Neural cell (in vitro differentiated cells): ENCODE measurements at regions not wholly inside any gene's neighbourhood (a gene's known extent, or its start where the extent isn't known, plus 50 kb on each side); places are given as distances from the start of the nearest gene placed in this dataset.

Experiments
- H2AFZ ChIP-seq: fragments of 200-600, 300-800 bp; sonication (generic), shearing (Covaris generic); 2 replicates; pipeline ENCODE4 v1.6.0; 2014; ENCODE audit warnings: low read depth, mild to moderate bottlenecking, antibody characterized with exemption, low read length, moderate library complexity
- H3F3A ChIP-seq: fragments of 200-600 bp; shearing (Covaris generic); 2 replicates; pipeline ENCODE4 v1.6.1; 2016; ENCODE audit warnings: mild to moderate bottlenecking, moderate library complexity, mixed read lengths, antibody characterized with exemption, low read length; ENCODE audit not compliant: insufficient read depth, poor library complexity, severe bottlenecking
- H3K27ac ChIP-seq: fragments of 200-600, 300-800 bp; sonication (generic), shearing (Covaris generic); 2 replicates; pipeline ENCODE4 v1.5.1; 2014; ENCODE audit warnings: mild to moderate bottlenecking, low read length, moderate library complexity
- H3K27me3 ChIP-seq: fragments of 300-800, 200-600 bp; sonication (generic), shearing (Covaris generic); 2 replicates; pipeline ENCODE4 v1.6.0; 2014; ENCODE audit warnings: mild to moderate bottlenecking, low read depth, low read length, moderate library complexity; ENCODE audit not compliant: insufficient read depth
- H3K36me3 ChIP-seq: fragments of 300-800, 200-600 bp; sonication (generic), shearing (Covaris generic); 2 replicates; pipeline ENCODE4 v1.5.1; 2014; ENCODE audit warnings: mild to moderate bottlenecking, antibody characterized with exemption, low read length, moderate library complexity; ENCODE audit not compliant: insufficient read depth
- H3K4me2 ChIP-seq: fragments of 300-800, 200-600 bp; sonication (generic), shearing (Covaris generic); 2 replicates; pipeline ENCODE4 v1.6.0; 2014; ENCODE audit warnings: mild to moderate bottlenecking, low read length
- H3K4me3 ChIP-seq: fragments of 300-800, 200-600 bp; sonication (generic), shearing (Covaris generic); 2 replicates; pipeline ENCODE4 v1.5.1; 2014; ENCODE audit warnings: mild to moderate bottlenecking, low read length, moderate library complexity
- H3K79me2 ChIP-seq: fragments of 200-600 bp; shearing (Covaris generic); replicated peaks from 2 replicates; pipeline ENCODE4 v1.6.0; 2014; ENCODE audit warnings: mild to moderate bottlenecking, low read length, moderate library complexity; ENCODE audit not compliant: insufficient read depth
- H3K9ac ChIP-seq: fragments of 300-800, 200-600 bp; sonication (generic), shearing (Covaris generic); 2 replicates; pipeline ENCODE4 v1.6.1; 2016; ENCODE audit warnings: mild to moderate bottlenecking, low read length, mixed read lengths
- H3K9me2 ChIP-seq: fragments of 200-600 bp; shearing (Covaris generic); 2 replicates; pipeline ENCODE4 v1.6.1; 2016; ENCODE audit warnings: mild to moderate bottlenecking, low read length, mixed read lengths; ENCODE audit not compliant: insufficient read depth
- H3K9me3 ChIP-seq: fragments of 200-600, 300-800 bp; sonication (generic), shearing (Covaris generic); 2 replicates; pipeline ENCODE4 v1.6.1; 2016; ENCODE audit warnings: mild to moderate bottlenecking, mixed run types, low read length, moderate library complexity, mixed read lengths
- H4K20me1 ChIP-seq: fragments of 200-600 bp; shearing (Covaris generic); 2 replicates; pipeline ENCODE4 v1.6.1; 2016; ENCODE audit warnings: mild to moderate bottlenecking, mixed run types; ENCODE audit not compliant: insufficient read depth
- CTCF ChIP-seq: fragments of 450-650 bp; IDR thresholded peaks from 2 replicates; pipeline ENCODE4 v1.5.1; 2014; ENCODE audit warnings: antibody characterized with exemption, mild to moderate bottlenecking, moderate library complexity; ENCODE audit not compliant: poor library complexity, severe bottlenecking
- EP300 ChIP-seq: fragments of 450-650 bp; conservative IDR thresholded peaks from 2 replicates; pipeline ENCODE4 v1.6.1; 2014; ENCODE audit warnings: antibody characterized with exemption, mild to moderate bottlenecking, moderate library complexity; ENCODE audit not compliant: poor library complexity, severe bottlenecking
- EZH2 ChIP-seq: fragments of 200-600, 300-800 bp; shearing (Covaris generic), sonication (generic); IDR thresholded peaks from 2 replicates; pipeline ENCODE4 v1.6.1; 2014; ENCODE audit warnings: antibody characterized with exemption, low read length, borderline replicate concordance, mild to moderate bottlenecking; ENCODE audit not compliant: insufficient read depth, poor library complexity, severe bottlenecking
- MXI1 ChIP-seq: fragments of 450-650 bp; conservative IDR thresholded peaks from 2 replicates; pipeline ENCODE4 v1.6.1; 2014; ENCODE audit warnings: antibody characterized with exemption, mild to moderate bottlenecking; ENCODE audit not compliant: poor library complexity, severe bottlenecking
- POLR2AphosphoS5 ChIP-seq: IDR thresholded peaks from 2 replicates; pipeline ENCODE4 v1.6.1; 2012
- RAD21 ChIP-seq: fragments of 450-650 bp; conservative IDR thresholded peaks from 2 replicates; pipeline ENCODE4 v1.6.1; 2014; ENCODE audit warnings: antibody characterized with exemption, mild to moderate bottlenecking, moderate library complexity
- REST ChIP-seq: IDR thresholded peaks from 2 replicates; pipeline ENCODE4 v1.6.1; 2012; ENCODE audit warnings: borderline replicate concordance
- SMC3 ChIP-seq: fragments of 450-650 bp; conservative IDR thresholded peaks from 2 replicates; pipeline ENCODE4 v1.6.1; 2014; ENCODE audit warnings: antibody characterized with exemption, mild to moderate bottlenecking, moderate library complexity; ENCODE audit not compliant: poor library complexity
- TAF1 ChIP-seq: IDR thresholded peaks from 2 replicates; pipeline ENCODE4 v1.6.1; 2012; ENCODE audit warnings: low read depth

- Histone ChIP-seq H3K79me2 (no peaks in the 10 kb centered on the region), H3K27ac (no peak overlapping the region), H4K20me1 (no peaks in the 10 kb centered on the region), H3K4me3 (no peak overlapping the region), H3K4me2 (no peak overlapping the region), H3K36me3 (no peaks in the 10 kb centered on the region), H3K27me3 (no peaks in the 10 kb centered on the region), H3K9ac (no peak overlapping the region), H3K9me3 (no peaks in the 10 kb centered on the region), H2AFZ (no peak overlapping the region), H3K9me2 (no peaks in the 10 kb centered on the region), H3F3A (no peaks in the 10 kb centered on the region)
- no peak for TF ChIP-seq SMC3
- no peak for TF ChIP-seq CTCF
- no peak for TF ChIP-seq EP300
- no peak for TF ChIP-seq POLR2AphosphoS5
- TF ChIP-seq TAF1 = no peak
- no peak for TF ChIP-seq RAD21
- no peak for TF ChIP-seq MXI1
- no peak for TF ChIP-seq REST
- TF ChIP-seq EZH2 = no peak
Measured at GRCh38 chr6:82072751-82073150, 174.8 kb downstream of the IBTK start.

GRCh38 chr6:82072121-82072521 is 175.4 kb downstream of the IBTK start:
- Histone ChIP-seq H2AFZ (no peak overlapping the region), H4K20me1 (no peaks in the 10 kb centered on the region), H3K27me3 (no peaks in the 10 kb centered on the region), H3K27ac (no peak overlapping the region), H3K4me3 (no peak overlapping the region), H3K79me2 (no peaks in the 10 kb centered on the region), H3F3A (no peaks in the 10 kb centered on the region), H3K36me3 (no peaks in the 10 kb centered on the region), H3K9me2 (no peaks in the 10 kb centered on the region), H3K9ac (no peak overlapping the region), H3K4me2 (no peak overlapping the region), H3K9me3 (no peaks in the 10 kb centered on the region)
- TF ChIP-seq RAD21 = no peak
- no peak for TF ChIP-seq MXI1
- no peak for TF ChIP-seq CTCF
- TF ChIP-seq EZH2 = no peak
- no peak for TF ChIP-seq POLR2AphosphoS5
- no peak for TF ChIP-seq EP300
- TF ChIP-seq REST = no peak
- no peak for TF ChIP-seq SMC3
- no peak for TF ChIP-seq TAF1
